DOHH2 (cell line): ENCODE measurements at regions not wholly inside any gene's neighbourhood (a gene's known extent, or its start where the extent isn't known, plus 50 kb on each side); places are given as distances from the start of the nearest gene placed in this dataset.

Experiments used
- H3F3A ChIP-seq: fragments of 200-600 bp; sonication (generic), shearing (Covaris generic); 2 replicates; pipeline ENCODE4 v1.6.0; 2016; ENCODE audit warnings: antibody characterized with exemption, mild to moderate bottlenecking; ENCODE audit not compliant: control insufficient read depth, insufficient read depth
- H3K27ac ChIP-seq: fragments of 200-600 bp; sonication (generic); 2 replicates; pipeline ENCODE4 v1.5.1; 2014; ENCODE audit warnings: low read depth, mild to moderate bottlenecking, low read length, moderate library complexity
- H3K27me3 ChIP-seq: fragments of 200-600 bp; sonication (generic); 2 replicates; pipeline ENCODE4 v1.6.1; 2014; ENCODE audit warnings: mild to moderate bottlenecking, low read length, mixed read lengths; ENCODE audit not compliant: control insufficient read depth
- H3K36me3 ChIP-seq: fragments of 200-600 bp; sonication (generic); 2 replicates; pipeline ENCODE4 v1.6.1; 2014; ENCODE audit warnings: mild to moderate bottlenecking, low read length, moderate library complexity, mixed read lengths; ENCODE audit not compliant: control insufficient read depth
- H3K4me1 ChIP-seq: fragments of 200-600 bp; sonication (generic); 2 replicates; pipeline ENCODE4 v1.6.1; 2014; ENCODE audit warnings: mild to moderate bottlenecking, low read length, mixed read lengths; ENCODE audit not compliant: control insufficient read depth
- H3K4me2 ChIP-seq: fragments of 200-600 bp; sonication (generic); 2 replicates; pipeline ENCODE4 v1.6.0; 2014; ENCODE audit warnings: mild to moderate bottlenecking, low read length, moderate library complexity
- H3K4me3 ChIP-seq: fragments of 200-600 bp; sonication (generic); 2 replicates; pipeline ENCODE4 v1.5.1; 2014; ENCODE audit warnings: mild to moderate bottlenecking, low read length, mixed read lengths
- H3K79me2 ChIP-seq: fragments of 200-600 bp; sonication (generic); 2 replicates; pipeline ENCODE4 v1.6.1; 2014; ENCODE audit warnings: mild to moderate bottlenecking, low read length, mixed read lengths; ENCODE audit not compliant: control insufficient read depth
- H3K9me2 ChIP-seq: fragments of 200-600 bp; sonication (generic); replicated peaks from 2 replicates; pipeline ENCODE4 v1.6.1; 2014; ENCODE audit warnings: mild to moderate bottlenecking, low read length, mixed read lengths; ENCODE audit not compliant: control insufficient read depth
- H3K9me3 ChIP-seq: fragments of 200-600 bp; sonication (generic); 2 replicates; pipeline ENCODE4 v1.6.1; 2014; ENCODE audit warnings: antibody characterized with exemption, low read length, mixed read lengths; ENCODE audit not compliant: control insufficient read depth, insufficient read depth
- H4K20me1 ChIP-seq: fragments of 200-600 bp; sonication (generic); 2 replicates; pipeline ENCODE4 v1.6.0; 2014; ENCODE audit warnings: low read depth, mild to moderate bottlenecking, antibody characterized with exemption, low read length, moderate library complexity; ENCODE audit not compliant: control insufficient read depth, insufficient read depth
- CTCF ChIP-seq: fragments of 200-600 bp; sonication (generic); IDR thresholded peaks from one replicate; pipeline ENCODE4 v1.5.1; 2014; ENCODE audit warnings: antibody characterized with exemption, mild to moderate bottlenecking, low read depth, low read length; ENCODE audit not compliant: poor library complexity, severe bottlenecking
- EZH2phosphoT487 ChIP-seq: fragments of 200-600 bp; sonication (generic); IDR thresholded peaks from 2 replicates; pipeline ENCODE4 v1.6.1; 2017; ENCODE audit warnings: borderline replicate concordance, mild to moderate bottlenecking, antibody characterized with exemption, low read length, moderate library complexity, mixed read lengths

GRCh38 chr2:234689911-234690379 lies 193.1 kb upstream of the ARL4C start:
- H4K20me1 ChIP-seq = no peaks in the 10 kb centered on the region
- TF ChIP-seq EZH2phosphoT487 (no peak), CTCF (no peak)
- H3K4me2 ChIP-seq = no peak overlapping the region
- H3K27ac ChIP-seq = no peak overlapping the region
- no peaks in the 10 kb centered on the region for H3K9me3 ChIP-seq
- H3K9me2 ChIP-seq = no peaks in the 10 kb centered on the region
- 0 out of 2 replicates have a peak, but pooled peaks cover 4% of the 10 kb centered on the region for H3K27me3 ChIP-seq
- no peaks in the 10 kb centered on the region for H3K79me2 ChIP-seq
- H3K36me3 ChIP-seq = no peaks in the 10 kb centered on the region
- H3F3A ChIP-seq = no peaks in the 10 kb centered on the region
- no peak overlapping the region for H3K4me3 ChIP-seq
- no peaks in the 10 kb centered on the region for H3K4me1 ChIP-seq

GRCh38 chr2:234687718-234688475 lies 191.0 kb upstream of the ARL4C start:
- no peaks in the 10 kb centered on the region for H3K4me1 ChIP-seq
- H3K36me3 ChIP-seq = no peaks in the 10 kb centered on the region
- TF ChIP-seq EZH2phosphoT487 (no peak), CTCF (no peak)

GRCh38 chr2:234686088-234686890 lies 189.4 kb upstream of the ARL4C start:
- TF ChIP-seq EZH2phosphoT487 (no peak), CTCF (no peak)
- Histone ChIP-seq H3K4me1 (no peaks in the 10 kb centered on the region), H3K4me2 (no peak overlapping the region), H3K79me2 (no peaks in the 10 kb centered on the region), H3K36me3 (no peaks in the 10 kb centered on the region), H3K9me3 (no peaks in the 10 kb centered on the region), H3K4me3 (no peak overlapping the region), H3K27me3 (0 out of 2 replicates have a peak, but pooled peaks cover 4% of the 10 kb centered on the region), H4K20me1 (no peaks in the 10 kb centered on the region), H3K9me2 (no peaks in the 10 kb centered on the region), H3K27ac (no peak overlapping the region), H3F3A (no peaks in the 10 kb centered on the region)

More at GRCh38 chr2:234687718-234688475, 191.0 kb upstream of the ARL4C start:
- 0 out of 2 replicates have a peak, but pooled peaks cover 4% of the 10 kb centered on the region for H3K27me3 ChIP-seq
- H3K4me2 ChIP-seq = no peak overlapping the region
- H3K4me3 ChIP-seq = no peak overlapping the region
- no peaks in the 10 kb centered on the region for H3K79me2 ChIP-seq
- no peak overlapping the region for H3K27ac ChIP-seq
- no peaks in the 10 kb centered on the region for H3K9me2 ChIP-seq
- no peaks in the 10 kb centered on the region for H3F3A ChIP-seq
- H3K9me3 ChIP-seq = no peaks in the 10 kb centered on the region
- no peaks in the 10 kb centered on the region for H4K20me1 ChIP-seq
